ENCODE measurements at regions not wholly inside any gene's neighbourhood (a gene's known extent, or its start where the extent isn't known, plus 50 kb on each side); places are given as distances from the start of the nearest gene placed in this dataset.

GRCh38 chr6:165729307-165729936 lies 66.4 kb upstream of the PDE10A start:
- Histone ChIP-seq H3K27me3 (ENCODE audit: control insufficient read depth, insufficient read depth, low read length) (peaks cover 2% of the 10 kb centered on the region), H3K9me3 (ENCODE audit: control insufficient read depth, low read depth, low read length) (no peaks in the 10 kb centered on the region), H3K36me3 (ENCODE audit: control insufficient read depth, insufficient read depth, low read length) (no peaks in the 10 kb centered on the region), H3K4me1 (ENCODE audit: control insufficient read depth, insufficient read depth, low read length) (no peaks in the 10 kb centered on the region), H3K4me3 (ENCODE audit: low read length) (no peak overlapping the region), H3K27ac (ENCODE audit: low read length) (no peak overlapping the region)
- DNase-seq: no peak
- no CpG with 5 or more reads among the region's 1 CpG for WGBS (ENCODE audit: insufficient coverage, low lambda C conversion rate)

GRCh38 chr6:165728216-165728615 lies 65.2 kb upstream of the PDE10A start:
- WGBS (ENCODE audit: insufficient coverage, low lambda C conversion rate): 100% methylated on average over 1 of the region's 2 CpGs
- Histone ChIP-seq H3K9me3 (ENCODE audit: control insufficient read depth, low read depth, low read length) (no peaks in the 10 kb centered on the region), H3K27ac (ENCODE audit: low read length) (no peak overlapping the region), H3K36me3 (ENCODE audit: control insufficient read depth, insufficient read depth, low read length) (no peaks in the 10 kb centered on the region), H3K4me1 (ENCODE audit: control insufficient read depth, insufficient read depth, low read length) (no peaks in the 10 kb centered on the region), H3K4me3 (ENCODE audit: low read length) (no peak overlapping the region), H3K27me3 (ENCODE audit: control insufficient read depth, insufficient read depth, low read length) (peaks cover 2% of the 10 kb centered on the region)
- no peak for DNase-seq

GRCh38 chr6:165726965-165727381 lies 63.9 kb upstream of the PDE10A start:
- H3K27me3 ChIP-seq (ENCODE audit: control insufficient read depth, insufficient read depth, low read length): peaks cover 2% of the 10 kb centered on the region
- no peaks in the 10 kb centered on the region for H3K4me1 ChIP-seq (ENCODE audit: control insufficient read depth, insufficient read depth, low read length)
- H3K36me3 ChIP-seq (ENCODE audit: control insufficient read depth, insufficient read depth, low read length): no peaks in the 10 kb centered on the region
- WGBS (ENCODE audit: insufficient coverage, low lambda C conversion rate): no CpG with 5 or more reads among the region's 23 CpGs
- H3K4me3 ChIP-seq (ENCODE audit: low read length): no peak overlapping the region
- no peaks in the 10 kb centered on the region for H3K9me3 ChIP-seq (ENCODE audit: control insufficient read depth, low read depth, low read length)
- DNase-seq: no peak
- no peak overlapping the region for H3K27ac ChIP-seq (ENCODE audit: low read length)

- Histone ChIP-seq H3K4me3 (ENCODE audit: low read length) (no peak overlapping the region), H3K27me3 (ENCODE audit: control insufficient read depth, insufficient read depth, low read length) (peaks cover 2% of the 10 kb centered on the region)
- no CpG with 5 or more reads among the region's 25 CpGs for WGBS (ENCODE audit: insufficient coverage, low lambda C conversion rate)
Measured at GRCh38 chr6:165726290-165726875, 63.3 kb upstream of the PDE10A start.

GRCh38 chr6:165725201-165725600 lies 62.2 kb upstream of the PDE10A start:
- H3K4me1 ChIP-seq (ENCODE audit: control insufficient read depth, insufficient read depth, low read length): no peaks in the 10 kb centered on the region
- peaks cover 2% of the 10 kb centered on the region for H3K27me3 ChIP-seq (ENCODE audit: control insufficient read depth, insufficient read depth, low read length)
- no peak for DNase-seq
- H3K9me3 ChIP-seq (ENCODE audit: control insufficient read depth, low read depth, low read length): no peaks in the 10 kb centered on the region
- no peak overlapping the region for H3K4me3 ChIP-seq (ENCODE audit: low read length)
- H3K27ac ChIP-seq (ENCODE audit: low read length): no peak overlapping the region
- no peaks in the 10 kb centered on the region for H3K36me3 ChIP-seq (ENCODE audit: control insufficient read depth, insufficient read depth, low read length)
- whole genome bisulfite sequencing (ENCODE audit: insufficient coverage, low lambda C conversion rate): no CpG with 5 or more reads among the region's 7 CpGs

More at GRCh38 chr6:165726290-165726875, 63.3 kb upstream of the PDE10A start:
- no peaks in the 10 kb centered on the region for H3K36me3 ChIP-seq (ENCODE audit: control insufficient read depth, insufficient read depth, low read length)
- H3K4me1 ChIP-seq (ENCODE audit: control insufficient read depth, insufficient read depth, low read length): no peaks in the 10 kb centered on the region
- no peak for DNase-seq
- H3K27ac ChIP-seq (ENCODE audit: low read length): no peak overlapping the region
- H3K9me3 ChIP-seq (ENCODE audit: control insufficient read depth, low read depth, low read length): no peaks in the 10 kb centered on the region

GRCh38 chr6:165723326-165723725 lies 60.3 kb upstream of the PDE10A start:
- no peak overlapping the region for H3K4me3 ChIP-seq (ENCODE audit: low read length)
- no peaks in the 10 kb centered on the region for H3K36me3 ChIP-seq (ENCODE audit: control insufficient read depth, insufficient read depth, low read length)
- no CpG with 5 or more reads among the region's 9 CpGs for WGBS (ENCODE audit: insufficient coverage, low lambda C conversion rate)
- peaks cover 4% of the 10 kb centered on the region for H3K27me3 ChIP-seq (ENCODE audit: control insufficient read depth, insufficient read depth, low read length)
- H3K4me1 ChIP-seq (ENCODE audit: control insufficient read depth, insufficient read depth, low read length): no peaks in the 10 kb centered on the region
- no peak overlapping the region for H3K27ac ChIP-seq (ENCODE audit: low read length)
- no peaks in the 10 kb centered on the region for H3K9me3 ChIP-seq (ENCODE audit: control insufficient read depth, low read depth, low read length)
- no peak for DNase-seq

GRCh38 chr6:165722022-165722421 lies 59.0 kb upstream of the PDE10A start:
- Histone ChIP-seq H3K9me3 (ENCODE audit: control insufficient read depth, low read depth, low read length) (no peaks in the 10 kb centered on the region), H3K27ac (ENCODE audit: low read length) (no peak overlapping the region), H3K36me3 (ENCODE audit: control insufficient read depth, insufficient read depth, low read length) (no peaks in the 10 kb centered on the region), H3K4me3 (ENCODE audit: low read length) (no peak overlapping the region), H3K27me3 (ENCODE audit: control insufficient read depth, insufficient read depth, low read length) (peaks cover 2% of the 10 kb centered on the region), H3K4me1 (ENCODE audit: control insufficient read depth, insufficient read depth, low read length) (no peaks in the 10 kb centered on the region)
- WGBS (ENCODE audit: insufficient coverage, low lambda C conversion rate): no CpG with 5 or more reads among the region's 4 CpGs
- no peak for DNase-seq

- H3K4me1 ChIP-seq (ENCODE audit: control insufficient read depth, insufficient read depth, low read length): no peaks in the 10 kb centered on the region
- H3K27me3 ChIP-seq (ENCODE audit: control insufficient read depth, insufficient read depth, low read length): peaks cover 2% of the 10 kb centered on the region
- no peak for DNase-seq
- no peak overlapping the region for H3K27ac ChIP-seq (ENCODE audit: low read length)
- 76% methylated on average over 2 of the region's 3 CpGs for WGBS (ENCODE audit: insufficient coverage, low lambda C conversion rate)
- H3K4me3 ChIP-seq (ENCODE audit: low read length): no peak overlapping the region
- H3K9me3 ChIP-seq (ENCODE audit: control insufficient read depth, low read depth, low read length): no peaks in the 10 kb centered on the region
- H3K36me3 ChIP-seq (ENCODE audit: control insufficient read depth, insufficient read depth, low read length): no peaks in the 10 kb centered on the region
Measured at GRCh38 chr6:165721356-165721755, 58.3 kb upstream of the PDE10A start.

- peaks cover 2% of the 10 kb centered on the region for H3K27me3 ChIP-seq (ENCODE audit: control insufficient read depth, insufficient read depth, low read length)
- no peak overlapping the region for H3K4me3 ChIP-seq (ENCODE audit: low read length)
- H3K36me3 ChIP-seq (ENCODE audit: control insufficient read depth, insufficient read depth, low read length): no peaks in the 10 kb centered on the region
- no peaks in the 10 kb centered on the region for H3K9me3 ChIP-seq (ENCODE audit: control insufficient read depth, low read depth, low read length)
- H3K27ac ChIP-seq (ENCODE audit: low read length): no peak overlapping the region
- WGBS (ENCODE audit: insufficient coverage, low lambda C conversion rate): no CpG with 5 or more reads among the region's 4 CpGs
- peaks cover 4% of the 10 kb centered on the region for H3K4me1 ChIP-seq (ENCODE audit: control insufficient read depth, insufficient read depth, low read length)
- no peak for DNase-seq
Measured at GRCh38 chr6:165718491-165718891, 55.5 kb upstream of the PDE10A start.

- H3K27me3 ChIP-seq (ENCODE audit: control insufficient read depth, insufficient read depth, low read length): peaks cover 2% of the 10 kb centered on the region
- no peaks in the 10 kb centered on the region for H3K9me3 ChIP-seq (ENCODE audit: control insufficient read depth, low read depth, low read length)
- H3K36me3 ChIP-seq (ENCODE audit: control insufficient read depth, insufficient read depth, low read length): no peaks in the 10 kb centered on the region
- no peak for DNase-seq
- H3K4me3 ChIP-seq (ENCODE audit: low read length): no peak overlapping the region
- no peak overlapping the region for H3K27ac ChIP-seq (ENCODE audit: low read length)
- H3K4me1 ChIP-seq (ENCODE audit: control insufficient read depth, insufficient read depth, low read length): peaks cover 4% of the 10 kb centered on the region
- WGBS (ENCODE audit: insufficient coverage, low lambda C conversion rate): 100% methylated on average over 1 of the region's 5 CpGs
Measured at GRCh38 chr6:165717732-165718465, 54.9 kb upstream of the PDE10A start.
